ENCODE measurements at regions not wholly inside any gene's neighbourhood (a gene's known extent, or its start where the extent isn't known, plus 50 kb on each side); places are given as distances from the start of the nearest gene placed in this dataset.

GRCh38 chr20:50290112-50290511 lies 99.5 kb downstream of the CEBPB start:
- intact Hi-C loops (cut with DNase I): no loop called here
- TF ChIP-seq POLR2AphosphoS5 (IDR thresholded peaks at IDR 0.05): no peak
- TF ChIP-seq POLR2A (IDR thresholded peaks at IDR 0.05): no peak
- no peak for TF ChIP-seq CTCF (IDR thresholded peaks at IDR 0.05)
- DNase-seq (ENCODE audit: low spot score): no peak
- H3K27me3 ChIP-seq (replicated peaks; ENCODE audit: insufficient read depth): no peaks in the 10 kb centered on the region
- no peaks in the 10 kb centered on the region for H3K9me3 ChIP-seq
- H3K36me3 ChIP-seq: no peaks in the 10 kb centered on the region
- no peak overlapping the region for H3K4me3 ChIP-seq
- 93% methylated on average over 12 of the region's 12 CpGs for WGBS
- H3K4me1 ChIP-seq (replicated peaks): peaks cover 8% of the 10 kb centered on the region
- H3K27ac ChIP-seq: no peak overlapping the region

- intact Hi-C loops (cut with DNase I): no loop called here
- no peaks in the 10 kb centered on the region for H3K9me3 ChIP-seq
- H3K4me3 ChIP-seq: no peak overlapping the region
- H3K36me3 ChIP-seq: no peaks in the 10 kb centered on the region
- DNase-seq (ENCODE audit: low spot score): no peak
- WGBS: 85% methylated on average over 5 of the region's 5 CpGs
- no peak overlapping the region for H3K27ac ChIP-seq
- TF ChIP-seq POLR2AphosphoS5 (IDR thresholded peaks at IDR 0.05): no peak
- no peak for TF ChIP-seq POLR2A (IDR thresholded peaks at IDR 0.05)
- TF ChIP-seq CTCF (IDR thresholded peaks at IDR 0.05): no peak
- no peaks in the 10 kb centered on the region for H3K27me3 ChIP-seq (replicated peaks; ENCODE audit: insufficient read depth)
- peaks cover 8% of the 10 kb centered on the region for H3K4me1 ChIP-seq (replicated peaks)
These were observed 100.2 kb downstream of the CEBPB start for GRCh38 chr20:50290808-50291207.

GRCh38 chr20:50291254-50292078 lies 100.8 kb downstream of the CEBPB start:
- Histone ChIP-seq H3K27ac (peak overlapping the region; percentile 60 to 70), H3K36me3 (no peaks in the 10 kb centered on the region), H3K4me3 (no peak overlapping the region), H3K4me1 (replicated peaks) (peaks cover 8% of the 10 kb centered on the region), H3K9me3 (no peaks in the 10 kb centered on the region), H3K27me3 (replicated peaks; ENCODE audit: insufficient read depth) (no peaks in the 10 kb centered on the region)
- 87% methylated on average over 16 of the region's 16 CpGs for WGBS
- intact Hi-C loops (cut with DNase I): no loop called here
- DNase-seq (ENCODE audit: low spot score): no peak
- no peak for TF ChIP-seq POLR2AphosphoS5 (IDR thresholded peaks at IDR 0.05)
- TF ChIP-seq CTCF (IDR thresholded peaks at IDR 0.05): no peak
- no peak for TF ChIP-seq POLR2A (IDR thresholded peaks at IDR 0.05)

DNA sequence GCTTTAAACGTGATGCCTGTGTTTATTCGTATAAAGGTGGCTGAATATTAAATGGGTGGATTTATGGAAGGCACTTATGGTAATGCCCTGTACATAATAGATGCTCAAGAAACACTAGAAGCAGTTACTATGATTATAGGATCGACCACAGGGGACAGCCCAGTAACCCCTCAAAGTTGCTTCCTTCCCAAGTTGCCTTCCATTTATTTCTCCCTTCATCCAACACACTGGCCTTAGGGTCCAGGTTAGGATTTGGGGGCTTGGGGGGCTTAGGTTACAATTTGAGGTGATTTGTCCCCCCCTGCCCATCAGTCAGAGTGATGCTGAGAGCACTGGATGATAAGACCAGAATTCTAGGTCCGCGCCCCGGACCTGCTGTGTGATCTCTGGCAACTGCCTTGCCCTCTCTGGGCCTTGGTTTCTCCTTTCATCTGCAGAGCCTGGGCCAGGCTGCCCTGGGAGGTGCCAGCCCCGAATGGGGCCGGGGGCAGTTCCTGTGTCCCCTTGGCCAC lies 101.5 kb downstream of the CEBPB start:
- intact Hi-C loops (cut with DNase I): no loop called here
- Histone ChIP-seq H3K36me3 (no peaks in the 10 kb centered on the region), H3K4me3 (no peak overlapping the region), H3K4me1 (replicated peaks) (peaks cover 8% of the 10 kb centered on the region), H3K27me3 (replicated peaks; ENCODE audit: insufficient read depth) (no peaks in the 10 kb centered on the region), H3K9me3 (no peaks in the 10 kb centered on the region), H3K27ac (peak overlapping the region; percentile 60 to 70)
- WGBS: 61% methylated on average over 8 of the region's 8 CpGs
- no peak for DNase-seq (ENCODE audit: low spot score)
- TF ChIP-seq POLR2AphosphoS5 (IDR thresholded peaks at IDR 0.05) (no peak), CTCF (IDR thresholded peaks at IDR 0.05) (no peak), POLR2A (IDR thresholded peaks at IDR 0.05) (no peak)
